Right lobe of liver (tissue), 6 donors: ENCODE measurements at regions not wholly inside any gene's neighbourhood (a gene's known extent, or its start where the extent isn't known, plus 50 kb on each side); places are given as distances from the start of the nearest gene placed in this dataset.

Experiments
- ATAC-seq, 4 donors: fragments of 200-7000 bp; cut with Tn5 transposase; one replicate each; pipeline ENCODE4 v1.9.1; 2020; ENCODE audit warnings: mild to moderate bottlenecking in 4 of 4, moderate library complexity in 4 of 4
- DNase-seq, 3 donors: peaks; one replicate each; pipeline ENCODE4 v3.0.0-alpha.2; 2020
- H3K27ac ChIP-seq, 3 donors: fragments of 200-600 bp; one replicate each; pipeline ENCODE4 v1.8.0; 2022
- H3K27me3 ChIP-seq, 2 donors: fragments of 200-600 bp; one replicate each; pipeline ENCODE4 v1.8.0; 2022
- H3K36me3 ChIP-seq, 4 donors: fragments of 200-600 bp; sonication (generic) in 1 of 4; one replicate each; pipeline versions ENCODE4 v1.5.1 to v1.8.0; 2017 to 2022; ENCODE audit warnings: control low read depth in 1 of 4
- H3K4me1 ChIP-seq, 4 donors: fragments of 200-600 bp; sonication (generic) in 1 of 4; one replicate each; pipeline versions ENCODE4 v1.5.1 to v1.8.0; 2017 to 2022; ENCODE audit warnings: control low read depth in 1 of 4
- H3K4me3 ChIP-seq, 3 donors: fragments of 200-600 bp; one replicate each; pipeline ENCODE4 v1.8.0; 2022
- H3K9me3 ChIP-seq, 4 donors: fragments of 200-600 bp; sonication (generic) in 1 of 4; one replicate each; pipeline versions ENCODE4 v1.5.1 to v1.8.0; 2017 to 2022; ENCODE audit warnings: control low read depth in 1 of 4
- POLR2A ChIP-seq: fragments of 450-650 bp; IDR thresholded peaks from one replicate; pipeline ENCODE4 v1.6.1; 2017; ENCODE audit warnings: antibody characterized with exemption, mild to moderate bottlenecking
- WGBS: methylation state at CpG from one replicate; pipeline ENCODE4 v1.1.6; 2018; ENCODE audit warnings: low coverage, low lambda C conversion rate; ENCODE audit not compliant: insufficient coverage; ENCODE audit errors: missing lambda C conversion rate; 5-methylcytosine and 5-hydroxymethylcytosine counted together
- intact Hi-C, 2 donors: fragments of 100-400 bp; cut with DNase I; formaldehyde crosslinking; loops; one replicate each; pipeline versions ENCODE4 v1.11.2 to v1.14.1; 2022
- TF ChIP-seq, protein P1 (sequence below), 4 donors: fragments of 200-600 bp in 3 of 4; fragments of 450-650 bp in 1 of 4; IDR thresholded peaks; one replicate each; pipeline versions ENCODE4 v1.5.1 to v1.8.0; 2016 to 2022; ENCODE audit warnings: antibody characterized with exemption in 4 of 4, mild to moderate bottlenecking in 2 of 4
- donor health status: DM: no; HTN: yes; CAD: no.
- donor health status: DM: no; HTN: no; CAD: no.
- donor health status: DM: no; HTN: no; CAD: no.
- donor health status: DM: no; HTN: yes; CAD: no.
- donor health status: DM: no; HTN: yes; CAD: no.

- no peak overlapping the region for H3K27ac ChIP-seq
- no peaks in the 10 kb centered on the region for H3K36me3 ChIP-seq
- ATAC-seq, result no peak
- no peaks in the 10 kb centered on the region for H3K4me1 ChIP-seq
- no peak for DNase-seq
- 78% methylated on average over 2 of the region's 2 CpGs for WGBS
- TF ChIP-seq, protein P1, sequence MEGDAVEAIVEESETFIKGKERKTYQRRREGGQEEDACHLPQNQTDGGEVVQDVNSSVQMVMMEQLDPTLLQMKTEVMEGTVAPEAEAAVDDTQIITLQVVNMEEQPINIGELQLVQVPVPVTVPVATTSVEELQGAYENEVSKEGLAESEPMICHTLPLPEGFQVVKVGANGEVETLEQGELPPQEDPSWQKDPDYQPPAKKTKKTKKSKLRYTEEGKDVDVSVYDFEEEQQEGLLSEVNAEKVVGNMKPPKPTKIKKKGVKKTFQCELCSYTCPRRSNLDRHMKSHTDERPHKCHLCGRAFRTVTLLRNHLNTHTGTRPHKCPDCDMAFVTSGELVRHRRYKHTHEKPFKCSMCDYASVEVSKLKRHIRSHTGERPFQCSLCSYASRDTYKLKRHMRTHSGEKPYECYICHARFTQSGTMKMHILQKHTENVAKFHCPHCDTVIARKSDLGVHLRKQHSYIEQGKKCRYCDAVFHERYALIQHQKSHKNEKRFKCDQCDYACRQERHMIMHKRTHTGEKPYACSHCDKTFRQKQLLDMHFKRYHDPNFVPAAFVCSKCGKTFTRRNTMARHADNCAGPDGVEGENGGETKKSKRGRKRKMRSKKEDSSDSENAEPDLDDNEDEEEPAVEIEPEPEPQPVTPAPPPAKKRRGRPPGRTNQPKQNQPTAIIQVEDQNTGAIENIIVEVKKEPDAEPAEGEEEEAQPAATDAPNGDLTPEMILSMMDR (IDR thresholded peaks at IDR 0.05), result no peak
- TF ChIP-seq POLR2A, result no peak
- H3K4me3 ChIP-seq, result no peak overlapping the region
- H3K27me3 ChIP-seq, result no peaks in the 10 kb centered on the region
- intact Hi-C loops, result no loop called here
- H3K9me3 ChIP-seq, result no peaks in the 10 kb centered on the region
Measured at GRCh38 chr20:12906361-12906760, 102.4 kb upstream of the SPTLC3 start.

- Histone ChIP-seq H3K27me3 (no peaks in the 10 kb centered on the region), H3K9me3 (no peaks in the 10 kb centered on the region), H3K4me1 (no peaks in the 10 kb centered on the region), H3K4me3 (no peak overlapping the region), H3K27ac (no peak overlapping the region), H3K36me3 (no peaks in the 10 kb centered on the region)
- no peak for ATAC-seq
- DNase-seq, result no peak
- TF ChIP-seq POLR2A, result no peak
- TF ChIP-seq, protein P1 (IDR thresholded peaks at IDR 0.05), result no peak
- WGBS, result 47% methylated on average over 5 of the region's 5 CpGs
- intact Hi-C loops, result no loop called here
Measured at GRCh38 chr20:12911372-12911771, 97.4 kb upstream of the SPTLC3 start.

- H3K4me3 ChIP-seq, result no peak overlapping the region
- H3K36me3 ChIP-seq, result no peaks in the 10 kb centered on the region
- no peaks in the 10 kb centered on the region for H3K4me1 ChIP-seq
- no peak for TF ChIP-seq POLR2A
- TF ChIP-seq, protein P1 (IDR thresholded peaks at IDR 0.05), result no peak
- H3K27ac ChIP-seq, result no peak overlapping the region
- no peaks in the 10 kb centered on the region for H3K27me3 ChIP-seq
- no peak for ATAC-seq
- H3K9me3 ChIP-seq, result no peaks in the 10 kb centered on the region
- intact Hi-C loops, result no loop called here
- no peak for DNase-seq
- WGBS, result 73% methylated on average over 2 of the region's 2 CpGs
Measured at GRCh38 chr20:12913781-12914443, 94.9 kb upstream of the SPTLC3 start.

DNA sequence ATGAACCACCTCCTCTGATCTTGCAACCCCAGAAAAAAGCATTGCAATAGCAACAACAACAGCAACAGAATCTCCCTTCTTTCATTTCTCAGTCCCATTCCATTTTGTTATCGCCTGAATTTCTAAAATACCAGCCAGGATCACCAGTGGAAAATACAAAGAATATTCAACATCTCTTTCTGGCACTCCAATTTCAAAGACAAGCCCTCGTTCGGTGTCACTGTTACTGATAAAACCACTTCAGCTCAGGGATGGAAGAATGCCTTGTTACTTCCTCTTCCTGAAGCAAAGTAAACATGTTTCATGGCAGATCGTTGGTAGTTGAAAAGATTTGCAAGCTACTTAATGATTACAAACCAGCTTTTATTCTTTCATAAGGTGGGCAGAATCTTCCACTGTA is 94.0 kb upstream of the SPTLC3 start:
- intact Hi-C loops, result no loop called here
- H3K4me3 ChIP-seq, result no peak overlapping the region
- DNase-seq (no peak), ATAC-seq (no peak)
- H3K27ac ChIP-seq, result no peak overlapping the region
- no peaks in the 10 kb centered on the region for H3K9me3 ChIP-seq
- H3K27me3 ChIP-seq, result no peaks in the 10 kb centered on the region
- no peaks in the 10 kb centered on the region for H3K4me1 ChIP-seq
- WGBS, result 22% methylated on average over 4 of the region's 4 CpGs
- no peaks in the 10 kb centered on the region for H3K36me3 ChIP-seq
- TF ChIP-seq, protein P1 (IDR thresholded peaks at IDR 0.05), result no peak
- no peak for TF ChIP-seq POLR2A
